ENCODE measurements at regions not wholly inside any gene's neighbourhood (a gene's known extent, or its start where the extent isn't known, plus 50 kb on each side); places are given as distances from the start of the nearest gene placed in this dataset.

GRCh38 chr18:39555496-39555895, 1989.9 kb upstream of the CELF4 start:
- DNase-seq (no peak), ATAC-seq (no peak)
- Histone ChIP-seq H2AFZ (ENCODE audit: low read length) (no peak overlapping the region), H3K9ac (ENCODE audit: low read length) (no peak overlapping the region), H3K27ac (ENCODE audit: low read length) (no peak overlapping the region), H3F3A (ENCODE audit: low read length, unreplicated experiment) (no peaks in the 10 kb centered on the region), H3K4me2 (ENCODE audit: low read length) (no peak overlapping the region), H3K27me3 (ENCODE audit: low read length) (no peaks in the 10 kb centered on the region), H3K9me2 (replicated peaks; ENCODE audit: low read length) (no peaks in the 10 kb centered on the region), H3K4me1 (ENCODE audit: insufficient read depth, low read length) (no peaks in the 10 kb centered on the region), H3K79me2 (ENCODE audit: low read length) (no peaks in the 10 kb centered on the region), H3K4me3 (ENCODE audit: low read length) (no peak overlapping the region), H3K36me3 (ENCODE audit: low read depth, low read length) (no peaks in the 10 kb centered on the region), H4K20me1 (ENCODE audit: low read length) (no peaks in the 10 kb centered on the region), H3K9me3 (ENCODE audit: low read length) (no peaks in the 10 kb centered on the region)
- intact Hi-C loops (cut with micrococcal nuclease): no loop called here
- CTCF ChIA-PET: no interaction called here
- no peak for TF ChIP-seq EZH2phosphoT487 (IDR thresholded peaks at IDR 0.05; ENCODE audit: borderline replicate concordance, low read length)
- no peak for TF ChIP-seq EZH2 (IDR thresholded peaks at IDR 0.05; ENCODE audit: low read length, unreplicated experiment)
- no peak for TF ChIP-seq CTCF (conservative IDR thresholded peaks at IDR 0.05; ENCODE audit: low read depth, low read length)
- no TSS peak for BruUV-seq (replicated peaks)
- POLR2A ChIA-PET (ENCODE audit: unreplicated experiment): no interaction called here

GRCh38 chr18:39550701-39551100, 1985.1 kb upstream of the CELF4 start:
- Histone ChIP-seq H3K4me2 (ENCODE audit: low read length) (no peak overlapping the region), H3K9me3 (ENCODE audit: low read length) (no peaks in the 10 kb centered on the region), H3K27me3 (ENCODE audit: low read length) (no peaks in the 10 kb centered on the region), H4K20me1 (ENCODE audit: low read length) (no peaks in the 10 kb centered on the region), H3F3A (ENCODE audit: low read length, unreplicated experiment) (no peaks in the 10 kb centered on the region), H2AFZ (ENCODE audit: low read length) (no peak overlapping the region), H3K27ac (ENCODE audit: low read length) (no peak overlapping the region), H3K9me2 (replicated peaks; ENCODE audit: low read length) (no peaks in the 10 kb centered on the region), H3K36me3 (ENCODE audit: low read depth, low read length) (no peaks in the 10 kb centered on the region), H3K9ac (ENCODE audit: low read length) (no peak overlapping the region), H3K4me1 (ENCODE audit: insufficient read depth, low read length) (no peaks in the 10 kb centered on the region), H3K79me2 (ENCODE audit: low read length) (no peaks in the 10 kb centered on the region), H3K4me3 (ENCODE audit: low read length) (no peak overlapping the region)
- intact Hi-C loops (cut with micrococcal nuclease): no loop called here
- TF ChIP-seq EZH2phosphoT487 (IDR thresholded peaks at IDR 0.05; ENCODE audit: borderline replicate concordance, low read length): no peak
- no peak for TF ChIP-seq CTCF (conservative IDR thresholded peaks at IDR 0.05; ENCODE audit: low read depth, low read length)
- TF ChIP-seq EZH2 (IDR thresholded peaks at IDR 0.05; ENCODE audit: low read length, unreplicated experiment): no peak
- no TSS peak for BruUV-seq (replicated peaks)
- no peak for DNase-seq
- no peak for ATAC-seq
- POLR2A ChIA-PET (ENCODE audit: unreplicated experiment): no interaction called here
- CTCF ChIA-PET: no interaction called here

- no peaks in the 10 kb centered on the region for H3F3A ChIP-seq (ENCODE audit: low read length, unreplicated experiment)
- no peak overlapping the region for H3K4me2 ChIP-seq (ENCODE audit: low read length)
- ChIA-PET CTCF (no interaction called here), POLR2A (ENCODE audit: unreplicated experiment) (no interaction called here)
- no peak for ATAC-seq
- no peak overlapping the region for H3K4me3 ChIP-seq (ENCODE audit: low read length)
- no peaks in the 10 kb centered on the region for H3K79me2 ChIP-seq (ENCODE audit: low read length)
- no peak overlapping the region for H2AFZ ChIP-seq (ENCODE audit: low read length)
- no peaks in the 10 kb centered on the region for H3K36me3 ChIP-seq (ENCODE audit: low read depth, low read length)
- intact Hi-C loops (cut with micrococcal nuclease): no loop called here
- no peaks in the 10 kb centered on the region for H4K20me1 ChIP-seq (ENCODE audit: low read length)
- H3K4me1 ChIP-seq (ENCODE audit: insufficient read depth, low read length): no peaks in the 10 kb centered on the region
- no peaks in the 10 kb centered on the region for H3K9me2 ChIP-seq (replicated peaks; ENCODE audit: low read length)
- no peak for DNase-seq
- no peaks in the 10 kb centered on the region for H3K27me3 ChIP-seq (ENCODE audit: low read length)
- BruUV-seq (replicated peaks): no TSS peak
- no peak overlapping the region for H3K27ac ChIP-seq (ENCODE audit: low read length)
- no peaks in the 10 kb centered on the region for H3K9me3 ChIP-seq (ENCODE audit: low read length)
- H3K9ac ChIP-seq (ENCODE audit: low read length): no peak overlapping the region
- no peak for TF ChIP-seq EZH2phosphoT487 (IDR thresholded peaks at IDR 0.05; ENCODE audit: borderline replicate concordance, low read length)
Measured at GRCh38 chr18:39549144-39549543, 1983.5 kb upstream of the CELF4 start.
